CD14-positive monocyte (primary cell): ENCODE measurements at regions not wholly inside any gene's neighbourhood (a gene's known extent, or its start where the extent isn't known, plus 50 kb on each side); places are given as distances from the start of the nearest gene placed in this dataset.

Experiments used
- DNase-seq, 3 donors: peaks; one replicate each; pipeline ENCODE4 v3.0.0-alpha.2; 2011 to 2022
- H2AFZ ChIP-seq: 2 replicates; pipeline ENCODE4 v1.6.0; 2012; ENCODE audit warnings: mild to moderate bottlenecking, low read depth, low read length, inconsistent platforms; ENCODE audit not compliant: insufficient read depth, poor library complexity, severe bottlenecking
- H3K27ac ChIP-seq, 2 donors: 1 replicate in 1 of 2; 2 replicates in 1 of 2; pipeline ENCODE4 v1.5.1; 2012 to 2013; ENCODE audit warnings: low read length in 2 of 2, control low read depth in 1 of 2, inconsistent platforms in 1 of 2, low read depth in 1 of 2, mild to moderate bottlenecking in 1 of 2
- H3K27me3 ChIP-seq, 2 donors: one replicate each; pipeline versions ENCODE4 v1.6.0 to v1.6.1; 2011 to 2013; ENCODE audit warnings: low read length in 2 of 2; ENCODE audit not compliant: control insufficient read depth in 2 of 2, insufficient read depth in 2 of 2
- H3K36me3 ChIP-seq, 2 donors: replicated peaks in 1 of 2; 1 replicate in 1 of 2; 2 replicates in 1 of 2; pipeline versions ENCODE4 v1.5.1 to v1.6.1; 2012 to 2013; ENCODE audit warnings: low read length in 2 of 2, control low read depth in 1 of 2, inconsistent platforms in 1 of 2, mild to moderate bottlenecking in 1 of 2; ENCODE audit not compliant: insufficient read depth in 2 of 2, control insufficient read depth in 1 of 2
- H3K4me1 ChIP-seq, 2 donors: 1 replicate in 1 of 2; 2 replicates in 1 of 2; pipeline versions ENCODE4 v1.5.1 to v1.6.1; 2012 to 2013; ENCODE audit warnings: low read length in 2 of 2, control low read depth in 1 of 2, inconsistent platforms in 1 of 2, mild to moderate bottlenecking in 1 of 2, moderate library complexity in 1 of 2; ENCODE audit not compliant: insufficient read depth in 2 of 2, control insufficient read depth in 1 of 2
- H3K4me2 ChIP-seq: replicated peaks from 2 replicates; pipeline ENCODE3; 2012; ENCODE audit warnings: low read length, moderate library complexity, mild to moderate bottlenecking; ENCODE audit not compliant: poor library complexity, severe bottlenecking; ENCODE audit errors: extremely low read depth
- H3K4me3 ChIP-seq, 3 experiments: fragments of 200-600 bp in 1 of 3; sonication (generic) in 1 of 3; replicated peaks in 1 of 3; 1 replicate in 2 of 3; 2 replicates in 1 of 3; pipeline ENCODE4 v1.5.1; 2011 to 2013; ENCODE audit warnings: low read length in 3 of 3, mild to moderate bottlenecking in 3 of 3, control low read depth in 2 of 3, low read depth in 2 of 3, inconsistent platforms in 1 of 3, moderate library complexity in 1 of 3
- H3K79me2 ChIP-seq: 2 replicates; pipeline ENCODE4 v1.6.0; 2012; ENCODE audit warnings: mild to moderate bottlenecking, control low read depth, inconsistent platforms, low read length, moderate library complexity; ENCODE audit not compliant: insufficient read depth
- H3K9ac ChIP-seq: 2 replicates; pipeline ENCODE4 v1.6.0; 2017; ENCODE audit warnings: low read length, mild to moderate bottlenecking; ENCODE audit not compliant: insufficient read depth, poor library complexity, severe bottlenecking
- H3K9me3 ChIP-seq, 2 donors: replicated peaks in 1 of 2; 1 replicate in 1 of 2; 2 replicates in 1 of 2; pipeline versions ENCODE4 v1.5.1 to v1.6.1; 2012 to 2013; ENCODE audit warnings: low read length in 2 of 2, control low read depth in 1 of 2; ENCODE audit not compliant: control insufficient read depth in 1 of 2, insufficient read depth in 1 of 2
- H4K20me1 ChIP-seq: 2 replicates; pipeline ENCODE4 v1.6.0; 2012; ENCODE audit warnings: mild to moderate bottlenecking, low read length, control low read depth, moderate library complexity; ENCODE audit not compliant: insufficient read depth
- H3K27ac Mint-ChIP-seq, 7 donors: one replicate each; pipeline ENCODE4 v1.8.0; 2020; ENCODE audit warnings: mild to moderate bottlenecking in 7 of 7, mixed read lengths in 7 of 7, moderate library complexity in 6 of 7, inconsistent platforms in 2 of 7
- H3K27me3 Mint-ChIP-seq, 3 donors: one replicate each; pipeline ENCODE4 v1.8.0; 2021 to 2022; ENCODE audit warnings: low read depth in 3 of 3, mild to moderate bottlenecking in 3 of 3, mixed read lengths in 3 of 3, moderate library complexity in 3 of 3, inconsistent platforms in 1 of 3
- H3K36me3 Mint-ChIP-seq, 2 donors: one replicate each; pipeline ENCODE4 v1.8.0; 2020; ENCODE audit warnings: mixed read lengths in 2 of 2, inconsistent platforms in 1 of 2, mild to moderate bottlenecking in 1 of 2
- H3K4me1 Mint-ChIP-seq: one replicate; pipeline ENCODE4 v1.8.0; 2020; ENCODE audit warnings: mild to moderate bottlenecking, mixed read lengths
- H3K4me3 Mint-ChIP-seq, 2 donors: one replicate each; pipeline ENCODE4 v1.8.0; 2020; ENCODE audit warnings: mild to moderate bottlenecking in 2 of 2, mixed read lengths in 2 of 2, moderate library complexity in 1 of 2
- H3K9me3 Mint-ChIP-seq, 7 donors: one replicate each; pipeline ENCODE4 v1.8.0; 2020 to 2022; ENCODE audit warnings: mixed read lengths in 7 of 7, mild to moderate bottlenecking in 6 of 7, moderate library complexity in 6 of 7, inconsistent platforms in 2 of 7
- CTCF ChIP-seq: fragments of 200-600 bp; IDR thresholded peaks from one replicate; pipeline ENCODE4 v1.8.0; 2022; ENCODE audit warnings: antibody characterized with exemption, mild to moderate bottlenecking
- WGBS: methylation state at CpG from one replicate; pipeline ENCODE4 v1.1.5; 2013; ENCODE audit warnings: missing lambda C conversion rate; ENCODE audit not compliant: insufficient coverage; 5-methylcytosine and 5-hydroxymethylcytosine counted together
- intact Hi-C, 2 donors: fragments of 100-400 bp; cut with micrococcal nuclease; formaldehyde crosslinking; loops; one replicate each; pipeline versions ENCODE4 v1.15.0 to v1.15.1; 2023

GRCh38 chr4:14180983-14181601 is 553.6 kb upstream of the BOD1L1 start:
- peaks cover 0 to 5% (median 0%) of the 10 kb centered on the region in 3 donors for H3K27me3 Mint-ChIP-seq
- no peak overlapping the region for H3K27ac Mint-ChIP-seq
- H3K36me3 Mint-ChIP-seq: peaks cover 0 to 4% of the 10 kb centered on the region in 2 donors
- no peak overlapping the region for H3K27ac ChIP-seq
- intact Hi-C loops: no loop called here
- 88% methylated on average over 5 of the region's 6 CpGs for WGBS
- H3K4me2 ChIP-seq: no peak overlapping the region
- peaks cover 19 to 20% of the 10 kb centered on the region in 2 donors for H3K4me1 ChIP-seq
- no peak overlapping the region for H3K4me3 Mint-ChIP-seq
- peaks cover 0 to 2% (median 0%) of the 10 kb centered on the region in 7 donors for H3K9me3 Mint-ChIP-seq
- no peaks in the 10 kb centered on the region for H4K20me1 ChIP-seq
- no peaks in the 10 kb centered on the region for H3K9me3 ChIP-seq
- no peak overlapping the region for H2AFZ ChIP-seq
- peaks cover 25% of the 10 kb centered on the region for H3K4me1 Mint-ChIP-seq
- no peak for TF ChIP-seq CTCF
- DNase-seq: no peak
- H3K79me2 ChIP-seq: no peaks in the 10 kb centered on the region
- H3K27me3 ChIP-seq: no peaks in the 10 kb centered on the region
- no peak overlapping the region for H3K9ac ChIP-seq
- no peak overlapping the region for H3K4me3 ChIP-seq
- no peaks in the 10 kb centered on the region for H3K36me3 ChIP-seq

- H3K4me1 ChIP-seq: peaks cover 18 to 19% of the 10 kb centered on the region in 2 donors
- no peak overlapping the region for H3K4me3 Mint-ChIP-seq
These were observed 554.6 kb upstream of the BOD1L1 start for GRCh38 chr4:14182148-14182547.

More at GRCh38 chr4:14182148-14182547, 554.6 kb upstream of the BOD1L1 start:
- peaks cover 0 to 2% (median 0%) of the 10 kb centered on the region in 7 donors for H3K9me3 Mint-ChIP-seq
- H3K27ac Mint-ChIP-seq: no peak overlapping the region
- intact Hi-C loops: no loop called here
- TF ChIP-seq CTCF: no peak
- Histone ChIP-seq H3K9ac (no peak overlapping the region), H3K36me3 (no peaks in the 10 kb centered on the region), H3K4me3 (no peak overlapping the region), H3K79me2 (no peaks in the 10 kb centered on the region), H3K4me2 (no peak overlapping the region), H4K20me1 (no peaks in the 10 kb centered on the region), H3K27ac (no peak overlapping the region), H2AFZ (no peak overlapping the region), H3K27me3 (no peaks in the 10 kb centered on the region), H3K9me3 (no peaks in the 10 kb centered on the region)
- peaks cover 23% of the 10 kb centered on the region for H3K4me1 Mint-ChIP-seq
- no peak for DNase-seq
- WGBS: 100% methylated on average over 3 of the region's 6 CpGs
- H3K27me3 Mint-ChIP-seq: peaks cover 0 to 5% (median 0%) of the 10 kb centered on the region in 3 donors
- H3K36me3 Mint-ChIP-seq: peaks cover 0 to 4% of the 10 kb centered on the region in 2 donors
